WTC11 (cell line): ENCODE measurements at regions not wholly inside any gene's neighbourhood (a gene's known extent, or its start where the extent isn't known, plus 50 kb on each side); places are given as distances from the start of the nearest gene placed in this dataset.

ENCODE experiments used
- ATAC-seq: fragments of 200-7000 bp; cut with Tn5 transposase; 2 replicates; pipeline ENCODE4 v1.10.0; 2021; ENCODE audit warnings: mild to moderate bottlenecking, moderate library complexity
- CTCF ChIA-PET: fragments of 300-600 bp; sonication (Branson Sonifier 250); formaldehyde crosslinking; loops from one replicate; lab custom pipeline; 2021; ENCODE audit warnings: antibody characterized with exemption; lab: Charles Lee
- POLR2A ChIA-PET: fragments of 350-600 bp; sonication (Branson Sonifier 250); formaldehyde crosslinking; loops from one replicate; lab custom pipeline; 2021; ENCODE audit warnings: antibody characterized with exemption; lab: Charles Lee
- DNase-seq: peaks from one replicate; pipeline ENCODE4 v3.0.0; 2021; ENCODE audit warnings: low spot score
- H3K27ac Mint-ChIP-seq: 2 replicates; pipeline ENCODE4 v1.8.0; 2021; ENCODE audit warnings: mixed read lengths
- H3K27me3 Mint-ChIP-seq: 2 replicates; pipeline ENCODE4 v1.8.0; 2021; ENCODE audit warnings: low read depth, mild to moderate bottlenecking, moderate library complexity, mixed read lengths
- H3K36me3 Mint-ChIP-seq: 2 replicates; pipeline ENCODE4 v1.8.0; 2021; ENCODE audit warnings: mixed read lengths
- H3K4me1 Mint-ChIP-seq: 2 replicates; pipeline ENCODE4 v1.8.0; 2022; ENCODE audit warnings: mixed read lengths
- H3K4me3 Mint-ChIP-seq: 2 replicates; pipeline ENCODE4 v1.8.0; 2021; ENCODE audit warnings: mild to moderate bottlenecking, moderate library complexity, mixed read lengths
- H3K9me3 Mint-ChIP-seq: 2 replicates; pipeline ENCODE4 v1.8.0; 2021; ENCODE audit warnings: mixed read lengths
- AFF4 ChIP-seq: sonication (generic); formaldehyde crosslinking; IDR thresholded peaks from 2 replicates; pipeline ENCODE4 v1.8.1; 2023; ENCODE audit warnings: mild to moderate bottlenecking, missing genetic modification reagents, borderline replicate concordance
- ESRRA ChIP-seq: sonication (generic); formaldehyde crosslinking; IDR thresholded peaks from 2 replicates; pipeline ENCODE4 v1.8.1; 2022; ENCODE audit warnings: mild to moderate bottlenecking, missing genetic modification reagents, borderline replicate concordance
- FOXJ3 ChIP-seq: sonication (generic); formaldehyde crosslinking; IDR thresholded peaks from 2 replicates; pipeline ENCODE4 v1.9.0; 2021; ENCODE audit warnings: missing genetic modification reagents, mild to moderate bottlenecking, borderline replicate concordance
- FOXK1 ChIP-seq: sonication (generic); formaldehyde crosslinking; IDR thresholded peaks from 2 replicates; pipeline ENCODE4 v1.8.0; 2022; ENCODE audit warnings: mild to moderate bottlenecking, moderate library complexity, missing genetic modification reagents
- GABPB1 ChIP-seq: sonication (generic); formaldehyde crosslinking; IDR thresholded peaks from 2 replicates; pipeline ENCODE4 v1.8.1; 2023; ENCODE audit warnings: mild to moderate bottlenecking, missing genetic modification reagents
- GRHL2 ChIP-seq: fragments of 250-450 bp; sonication (Bioruptor Pico); IDR thresholded peaks from 2 replicates; pipeline ENCODE4 v1.8.0; 2022; ENCODE audit warnings: mild to moderate bottlenecking, moderate library complexity; ENCODE audit not compliant: insufficient replicate concordance, severe bottlenecking
- JAZF1 ChIP-seq: fragments of 250-450 bp; sonication (Bioruptor Pico); IDR thresholded peaks from 2 replicates; pipeline ENCODE4 v1.9.0; 2021; ENCODE audit warnings: moderate library complexity, mild to moderate bottlenecking, inconsistent platforms
- MAX ChIP-seq: sonication (generic); formaldehyde crosslinking; IDR thresholded peaks from 2 replicates; pipeline ENCODE4 v1.8.0; 2022; ENCODE audit warnings: mild to moderate bottlenecking, missing genetic modification reagents
- MYBL2 ChIP-seq: sonication (generic); formaldehyde crosslinking; IDR thresholded peaks from 2 replicates; pipeline ENCODE4 v1.8.1; 2023; ENCODE audit warnings: mild to moderate bottlenecking, moderate library complexity, missing genetic modification reagents
- NFE2L1 ChIP-seq: sonication (generic); formaldehyde crosslinking; IDR thresholded peaks from 2 replicates; pipeline ENCODE4 v1.8.1; 2023; ENCODE audit warnings: missing genetic modification reagents
- NR2C2 ChIP-seq: sonication (generic); formaldehyde crosslinking; IDR thresholded peaks from 2 replicates; pipeline ENCODE4 v1.8.0; 2022; ENCODE audit warnings: mild to moderate bottlenecking, missing genetic modification reagents
- OVOL2 ChIP-seq: fragments of 250-450 bp; sonication (Bioruptor Pico); IDR thresholded peaks from 2 replicates; pipeline ENCODE4 v1.9.0; 2021; ENCODE audit warnings: mild to moderate bottlenecking, borderline replicate concordance
- TEAD1 ChIP-seq: sonication (generic); formaldehyde crosslinking; IDR thresholded peaks from 2 replicates; pipeline ENCODE4 v1.8.0; 2022; ENCODE audit warnings: mild to moderate bottlenecking, missing genetic modification reagents
- TEAD4 ChIP-seq: sonication (generic); formaldehyde crosslinking; IDR thresholded peaks from 2 replicates; pipeline ENCODE4 v1.8.0; 2022; ENCODE audit warnings: mild to moderate bottlenecking, missing genetic modification reagents
- TP53 ChIP-seq: sonication (generic); formaldehyde crosslinking; IDR thresholded peaks from 2 replicates; pipeline ENCODE4 v1.8.1; 2023; ENCODE audit warnings: mild to moderate bottlenecking, missing genetic modification reagents
- ZNF232 ChIP-seq: sonication (generic); formaldehyde crosslinking; IDR thresholded peaks from 2 replicates; pipeline ENCODE4 v1.8.0; 2022; ENCODE audit warnings: mild to moderate bottlenecking, missing genetic modification reagents
- ZNF317 ChIP-seq: sonication (generic); formaldehyde crosslinking; IDR thresholded peaks from 2 replicates; pipeline ENCODE4 v1.8.1; 2023; ENCODE audit warnings: low read depth, mild to moderate bottlenecking, moderate library complexity, missing genetic modification reagents, borderline replicate concordance
- TF ChIP-seq, protein P1 (sequence below): sonication (generic); formaldehyde crosslinking; IDR thresholded peaks from 2 replicates; pipeline ENCODE4 v1.8.1; 2022; ENCODE audit warnings: mild to moderate bottlenecking, missing genetic modification reagents, moderate library complexity, borderline replicate concordance
- TF ChIP-seq, protein P2 (sequence below): sonication (generic); formaldehyde crosslinking; IDR thresholded peaks from 2 replicates; pipeline ENCODE4 v1.8.1; 2023; ENCODE audit warnings: mild to moderate bottlenecking, missing genetic modification reagents, moderate library complexity
- TF ChIP-seq, protein P3 (sequence below): sonication (generic); formaldehyde crosslinking; IDR thresholded peaks from 2 replicates; pipeline ENCODE4 v1.8.0; 2022; ENCODE audit warnings: mild to moderate bottlenecking, missing genetic modification reagents
- TF ChIP-seq, protein P4 (sequence below): fragments of 250-450 bp; sonication (Bioruptor Pico); IDR thresholded peaks from 2 replicates; pipeline ENCODE4 v1.9.0; 2021; ENCODE audit warnings: mild to moderate bottlenecking, borderline replicate concordance
- TF ChIP-seq, protein P5 (sequence below): fragments of 250-450 bp; sonication (Bioruptor Pico); conservative IDR thresholded peaks from 2 replicates; pipeline ENCODE4 v1.9.0; 2021; ENCODE audit warnings: mild to moderate bottlenecking

GRCh38 chr18:75635096-75635495, 207.6 kb upstream of the SMIM21 start:
- Mint-ChIP-seq H3K4me1 (peaks cover 17% of the 10 kb centered on the region), H3K9me3 (peaks cover 21% of the 10 kb centered on the region), H3K4me3 (no peak overlapping the region), H3K27ac (no peak overlapping the region), H3K27me3 (no peaks in the 10 kb centered on the region), H3K36me3 (no peaks in the 10 kb centered on the region)
- DNase-seq (no peak), ATAC-seq (no peak)
- ChIA-PET CTCF (no interaction called here), POLR2A (no interaction called here)
- TF ChIP-seq, protein P1, sequence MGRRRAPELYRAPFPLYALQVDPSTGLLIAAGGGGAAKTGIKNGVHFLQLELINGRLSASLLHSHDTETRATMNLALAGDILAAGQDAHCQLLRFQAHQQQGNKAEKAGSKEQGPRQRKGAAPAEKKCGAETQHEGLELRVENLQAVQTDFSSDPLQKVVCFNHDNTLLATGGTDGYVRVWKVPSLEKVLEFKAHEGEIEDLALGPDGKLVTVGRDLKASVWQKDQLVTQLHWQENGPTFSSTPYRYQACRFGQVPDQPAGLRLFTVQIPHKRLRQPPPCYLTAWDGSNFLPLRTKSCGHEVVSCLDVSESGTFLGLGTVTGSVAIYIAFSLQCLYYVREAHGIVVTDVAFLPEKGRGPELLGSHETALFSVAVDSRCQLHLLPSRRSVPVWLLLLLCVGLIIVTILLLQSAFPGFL (CRISPR knock-in tag) = no peak
- TF ChIP-seq FOXJ3 (no peak), JAZF1 (CRISPR knock-in tag) (no peak), NR2C2 (no peak), NFE2L1 (CRISPR knock-in tag) (no peak), TEAD4 (CRISPR knock-in tag) (no peak), ZNF232 (CRISPR knock-in tag) (no peak)
- TF ChIP-seq, protein P2, sequence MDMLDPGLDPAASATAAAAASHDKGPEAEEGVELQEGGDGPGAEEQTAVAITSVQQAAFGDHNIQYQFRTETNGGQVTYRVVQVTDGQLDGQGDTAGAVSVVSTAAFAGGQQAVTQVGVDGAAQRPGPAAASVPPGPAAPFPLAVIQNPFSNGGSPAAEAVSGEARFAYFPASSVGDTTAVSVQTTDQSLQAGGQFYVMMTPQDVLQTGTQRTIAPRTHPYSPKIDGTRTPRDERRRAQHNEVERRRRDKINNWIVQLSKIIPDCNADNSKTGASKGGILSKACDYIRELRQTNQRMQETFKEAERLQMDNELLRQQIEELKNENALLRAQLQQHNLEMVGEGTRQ (CRISPR knock-in tag) = no peak

DNA sequence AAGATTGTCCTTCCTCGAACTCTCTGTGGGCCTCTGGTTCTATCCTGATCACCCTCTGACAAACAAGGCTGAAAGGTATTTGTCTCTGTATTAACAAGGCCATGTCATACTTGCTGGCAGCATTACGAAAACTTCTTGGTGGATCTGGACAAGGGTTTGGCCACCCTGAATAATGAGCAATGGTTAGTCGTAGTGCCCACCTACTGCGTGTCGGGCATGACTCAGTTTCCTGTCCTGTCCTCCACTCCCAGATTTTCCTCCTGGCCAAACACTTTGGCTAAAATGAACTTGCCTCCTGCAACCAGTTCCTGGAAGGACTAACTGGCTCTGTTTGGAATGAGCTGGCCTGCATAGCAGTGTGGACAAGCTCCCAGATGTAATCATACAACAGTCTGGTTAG, 198.5 kb upstream of the SMIM21 start:
- no peak overlapping the region for H3K27ac Mint-ChIP-seq
- no peak overlapping the region for H3K4me3 Mint-ChIP-seq
- no peaks in the 10 kb centered on the region for H3K4me1 Mint-ChIP-seq
- peaks cover 13% of the 10 kb centered on the region for H3K9me3 Mint-ChIP-seq
- POLR2A ChIA-PET = no interaction called here
- no peaks in the 10 kb centered on the region; the same call in 1 of the 2 replicates for H3K27me3 Mint-ChIP-seq
- H3K36me3 Mint-ChIP-seq = no peaks in the 10 kb centered on the region
- ATAC-seq (no peak), DNase-seq (no peak)
- CTCF ChIA-PET = no interaction called here
- no peak for TF ChIP-seq GABPB1 (CRISPR knock-in tag)
- TF ChIP-seq, protein P3, sequence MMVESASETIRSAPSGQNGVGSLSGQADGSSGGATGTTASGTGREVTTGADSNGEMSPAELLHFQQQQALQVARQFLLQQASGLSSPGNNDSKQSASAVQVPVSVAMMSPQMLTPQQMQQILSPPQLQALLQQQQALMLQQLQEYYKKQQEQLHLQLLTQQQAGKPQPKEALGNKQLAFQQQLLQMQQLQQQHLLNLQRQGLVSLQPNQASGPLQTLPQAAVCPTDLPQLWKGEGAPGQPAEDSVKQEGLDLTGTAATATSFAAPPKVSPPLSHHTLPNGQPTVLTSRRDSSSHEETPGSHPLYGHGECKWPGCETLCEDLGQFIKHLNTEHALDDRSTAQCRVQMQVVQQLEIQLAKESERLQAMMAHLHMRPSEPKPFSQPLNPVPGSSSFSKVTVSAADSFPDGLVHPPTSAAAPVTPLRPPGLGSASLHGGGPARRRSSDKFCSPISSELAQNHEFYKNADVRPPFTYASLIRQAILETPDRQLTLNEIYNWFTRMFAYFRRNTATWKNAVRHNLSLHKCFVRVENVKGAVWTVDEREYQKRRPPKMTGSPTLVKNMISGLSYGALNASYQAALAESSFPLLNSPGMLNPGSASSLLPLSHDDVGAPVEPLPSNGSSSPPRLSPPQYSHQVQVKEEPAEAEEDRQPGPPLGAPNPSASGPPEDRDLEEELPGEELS (CRISPR knock-in tag) = no peak
- TF ChIP-seq, protein P4, sequence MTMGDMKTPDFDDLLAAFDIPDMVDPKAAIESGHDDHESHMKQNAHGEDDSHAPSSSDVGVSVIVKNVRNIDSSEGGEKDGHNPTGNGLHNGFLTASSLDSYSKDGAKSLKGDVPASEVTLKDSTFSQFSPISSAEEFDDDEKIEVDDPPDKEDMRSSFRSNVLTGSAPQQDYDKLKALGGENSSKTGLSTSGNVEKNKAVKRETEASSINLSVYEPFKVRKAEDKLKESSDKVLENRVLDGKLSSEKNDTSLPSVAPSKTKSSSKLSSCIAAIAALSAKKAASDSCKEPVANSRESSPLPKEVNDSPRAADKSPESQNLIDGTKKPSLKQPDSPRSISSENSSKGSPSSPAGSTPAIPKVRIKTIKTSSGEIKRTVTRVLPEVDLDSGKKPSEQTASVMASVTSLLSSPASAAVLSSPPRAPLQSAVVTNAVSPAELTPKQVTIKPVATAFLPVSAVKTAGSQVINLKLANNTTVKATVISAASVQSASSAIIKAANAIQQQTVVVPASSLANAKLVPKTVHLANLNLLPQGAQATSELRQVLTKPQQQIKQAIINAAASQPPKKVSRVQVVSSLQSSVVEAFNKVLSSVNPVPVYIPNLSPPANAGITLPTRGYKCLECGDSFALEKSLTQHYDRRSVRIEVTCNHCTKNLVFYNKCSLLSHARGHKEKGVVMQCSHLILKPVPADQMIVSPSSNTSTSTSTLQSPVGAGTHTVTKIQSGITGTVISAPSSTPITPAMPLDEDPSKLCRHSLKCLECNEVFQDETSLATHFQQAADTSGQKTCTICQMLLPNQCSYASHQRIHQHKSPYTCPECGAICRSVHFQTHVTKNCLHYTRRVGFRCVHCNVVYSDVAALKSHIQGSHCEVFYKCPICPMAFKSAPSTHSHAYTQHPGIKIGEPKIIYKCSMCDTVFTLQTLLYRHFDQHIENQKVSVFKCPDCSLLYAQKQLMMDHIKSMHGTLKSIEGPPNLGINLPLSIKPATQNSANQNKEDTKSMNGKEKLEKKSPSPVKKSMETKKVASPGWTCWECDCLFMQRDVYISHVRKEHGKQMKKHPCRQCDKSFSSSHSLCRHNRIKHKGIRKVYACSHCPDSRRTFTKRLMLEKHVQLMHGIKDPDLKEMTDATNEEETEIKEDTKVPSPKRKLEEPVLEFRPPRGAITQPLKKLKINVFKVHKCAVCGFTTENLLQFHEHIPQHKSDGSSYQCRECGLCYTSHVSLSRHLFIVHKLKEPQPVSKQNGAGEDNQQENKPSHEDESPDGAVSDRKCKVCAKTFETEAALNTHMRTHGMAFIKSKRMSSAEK (CRISPR knock-in tag) = no peak
- TF ChIP-seq FOXK1 (CRISPR knock-in tag) = no peak
- no peak for TF ChIP-seq TP53
- TF ChIP-seq ZNF317 (CRISPR knock-in tag) = no peak
- no peak for TF ChIP-seq MAX
- TF ChIP-seq AFF4 (CRISPR knock-in tag) = no peak
- no peak for TF ChIP-seq OVOL2 (CRISPR knock-in tag)
- no peak for TF ChIP-seq GRHL2 (CRISPR knock-in tag)
- no peak for TF ChIP-seq TEAD1 (CRISPR knock-in tag)
- TF ChIP-seq, protein P5, sequence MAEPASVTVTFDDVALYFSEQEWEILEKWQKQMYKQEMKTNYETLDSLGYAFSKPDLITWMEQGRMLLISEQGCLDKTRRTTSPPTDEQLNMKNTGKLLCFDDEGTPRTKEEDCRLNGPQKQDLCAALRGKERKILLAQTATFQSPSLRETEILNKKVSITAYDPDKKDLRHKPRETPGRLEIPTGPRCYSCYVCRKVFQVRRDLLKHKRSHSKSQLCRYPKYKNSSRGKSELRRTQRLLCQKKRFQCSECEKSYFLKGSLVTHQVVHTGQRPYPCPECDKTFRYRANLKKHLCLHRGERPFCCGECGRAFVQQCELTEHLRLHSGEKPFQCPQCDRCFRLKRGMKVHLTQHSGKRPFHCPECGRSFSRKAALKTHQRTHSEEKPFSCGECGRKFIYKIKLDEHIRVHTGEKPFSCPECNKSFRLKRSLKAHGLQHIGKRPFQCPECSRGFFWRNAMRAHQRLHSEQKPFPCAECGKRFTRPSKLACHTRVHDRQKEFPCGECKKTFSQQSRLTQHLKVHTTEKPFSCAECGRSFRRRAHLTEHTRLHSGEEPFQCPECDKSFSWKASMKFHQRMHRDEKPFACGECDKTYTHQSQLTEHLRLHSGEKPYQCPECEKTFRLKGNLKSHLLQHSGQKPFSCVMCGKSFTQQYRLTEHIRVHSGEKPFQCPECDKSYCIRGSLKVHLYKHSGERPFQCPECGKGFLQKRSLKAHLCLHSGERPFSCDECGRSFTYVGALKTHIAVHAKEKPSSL (CRISPR knock-in tag) = no peak
- TF ChIP-seq JAZF1 (CRISPR knock-in tag) = no peak
- no peak for TF ChIP-seq ZNF232 (CRISPR knock-in tag)
- no peak for TF ChIP-seq MYBL2 (CRISPR knock-in tag)
- TF ChIP-seq ESRRA (CRISPR knock-in tag) = no peak
